H9 (cell line): ENCODE measurements at regions not wholly inside any gene's neighbourhood (a gene's known extent, or its start where the extent isn't known, plus 50 kb on each side); places are given as distances from the start of the nearest gene placed in this dataset.

ENCODE experiments used
- DNase-seq: peaks from one replicate; pipeline ENCODE4 v3.0.0-alpha.2; 2017
- H2AFZ ChIP-seq: one replicate; pipeline ENCODE4 v1.6.1; 2013; ENCODE audit warnings: mild to moderate bottlenecking, low read length, control low read depth, moderate library complexity
- H2AK5ac ChIP-seq: 2 replicates; pipeline ENCODE4 v1.6.1; 2013; ENCODE audit warnings: low read length, control low read depth, mixed read lengths; ENCODE audit not compliant: insufficient read length
- H2BK120ac ChIP-seq: one replicate; pipeline ENCODE4 v1.6.1; 2013; ENCODE audit warnings: low read depth, mild to moderate bottlenecking, low read length, control low read depth, inconsistent platforms; ENCODE audit not compliant: poor library complexity, severe bottlenecking
- H2BK12ac ChIP-seq: 2 replicates; pipeline ENCODE4 v1.6.1; 2013; ENCODE audit warnings: low read length, control low read depth, mixed read lengths, low read depth; ENCODE audit not compliant: insufficient read length
- H2BK15ac ChIP-seq: 2 replicates; pipeline ENCODE4 v1.6.1; 2013; ENCODE audit warnings: low read depth, low read length, control low read depth
- H2BK20ac ChIP-seq: one replicate; pipeline ENCODE4 v1.6.1; 2013; ENCODE audit warnings: low read depth, mild to moderate bottlenecking, low read length, control low read depth, inconsistent platforms; ENCODE audit not compliant: poor library complexity, severe bottlenecking
- H2BK5ac ChIP-seq: 2 replicates; pipeline ENCODE4 v1.6.1; 2013; ENCODE audit warnings: low read length, control low read depth, mixed read lengths; ENCODE audit not compliant: insufficient read length
- H3K14ac ChIP-seq: 2 replicates; pipeline ENCODE4 v1.6.1; 2013; ENCODE audit warnings: low read length, control low read depth; ENCODE audit not compliant: insufficient read depth
- H3K18ac ChIP-seq: 2 replicates; pipeline ENCODE4 v1.6.1; 2013; ENCODE audit warnings: low read depth, mild to moderate bottlenecking, mixed read lengths, low read length, control low read depth; ENCODE audit not compliant: insufficient read length
- H3K23ac ChIP-seq: 2 replicates; pipeline ENCODE4 v1.6.1; 2013; ENCODE audit warnings: low read length, control low read depth, mixed read lengths, low read depth; ENCODE audit not compliant: insufficient read length
- H3K23me2 ChIP-seq: 2 replicates; pipeline ENCODE4 v1.6.1; 2013; ENCODE audit warnings: low read depth, mild to moderate bottlenecking, mixed read lengths, low read length, control low read depth; ENCODE audit not compliant: insufficient read length, poor library complexity, severe bottlenecking
- H3K27ac ChIP-seq: 2 replicates; pipeline ENCODE4 v1.5.1; 2013; ENCODE audit warnings: low read length, control low read depth, mixed read lengths, low read depth; ENCODE audit not compliant: insufficient read length
- H3K27me3 ChIP-seq: 2 replicates; pipeline ENCODE4 v1.6.1; 2013; ENCODE audit warnings: low read length, control low read depth, inconsistent platforms; ENCODE audit not compliant: insufficient read depth
- H3K4ac ChIP-seq: 2 replicates; pipeline ENCODE4 v1.6.1; 2013; ENCODE audit warnings: low read depth, mild to moderate bottlenecking, control low read depth, inconsistent platforms, low read length, moderate library complexity
- H3K4me1 ChIP-seq: 2 replicates; pipeline ENCODE4 v1.6.1; 2013; ENCODE audit warnings: low read length, control low read depth, inconsistent platforms; ENCODE audit not compliant: insufficient read depth
- H3K4me2 ChIP-seq: 2 replicates; pipeline ENCODE4 v1.6.1; 2013; ENCODE audit warnings: low read length, control low read depth, mixed read lengths; ENCODE audit not compliant: insufficient read length, insufficient read depth
- H3K56ac ChIP-seq: 2 replicates; pipeline ENCODE4 v1.6.1; 2013; ENCODE audit warnings: low read depth, mild to moderate bottlenecking, mixed read lengths, low read length, control low read depth; ENCODE audit not compliant: insufficient read length
- H3K79me1 ChIP-seq: 2 replicates; pipeline ENCODE4 v1.6.1; 2013; ENCODE audit warnings: low read depth, mild to moderate bottlenecking, moderate library complexity, low read length, control low read depth, inconsistent platforms; ENCODE audit not compliant: insufficient read depth, poor library complexity, severe bottlenecking
- H3K79me2 ChIP-seq: 2 replicates; pipeline ENCODE4 v1.6.1; 2013; ENCODE audit warnings: low read length, control low read depth, inconsistent platforms; ENCODE audit not compliant: insufficient read depth
- H3K9ac ChIP-seq: 2 replicates; pipeline ENCODE4 v1.6.1; 2013; ENCODE audit warnings: low read length, control low read depth, mixed read lengths; ENCODE audit not compliant: insufficient read length; ENCODE audit errors: extremely low read depth
- H3K9me3 ChIP-seq: one replicate; pipeline ENCODE4 v1.6.1; 2013; ENCODE audit warnings: low read depth, low read length, inconsistent platforms; ENCODE audit not compliant: control insufficient read depth
- H3T11ph ChIP-seq: one replicate; pipeline ENCODE4 v1.6.1; 2013; ENCODE audit warnings: mild to moderate bottlenecking, low read length, control low read depth, inconsistent platforms
- H4K20me1 ChIP-seq: one replicate; pipeline ENCODE4 v1.6.1; 2013; ENCODE audit not compliant: control insufficient read depth, insufficient read length, insufficient read depth
- H4K5ac ChIP-seq: 2 replicates; pipeline ENCODE4 v1.6.1; 2013; ENCODE audit warnings: low read depth, mild to moderate bottlenecking, mixed read lengths, low read length, control low read depth; ENCODE audit not compliant: insufficient read length
- H4K8ac ChIP-seq: replicated peaks from 2 replicates; pipeline ENCODE4 v1.6.1; 2013; ENCODE audit warnings: low read length, control low read depth, mixed read lengths, low read depth; ENCODE audit not compliant: insufficient read length
- H4K91ac ChIP-seq: 2 replicates; pipeline ENCODE4 v1.6.1; 2013; ENCODE audit warnings: low read depth, mild to moderate bottlenecking, moderate library complexity, mixed read lengths, low read length, control low read depth; ENCODE audit not compliant: insufficient read length
- H3K27ac Mint-ChIP-seq, 3 experiments: 2 replicates in 2 of 3; 3 replicates in 1 of 3; pipeline ENCODE4 v1.8.0; 2020 to 2021; ENCODE audit warnings: mixed read lengths in 3 of 3, mild to moderate bottlenecking in 1 of 3, moderate library complexity in 1 of 3
- H3K27me3 Mint-ChIP-seq: 2 replicates; pipeline ENCODE4 v1.8.0; 2021; ENCODE audit warnings: low read depth, mild to moderate bottlenecking, moderate library complexity, mixed read lengths
- H3K36me3 Mint-ChIP-seq, 3 experiments: 2 replicates in 2 of 3; 3 replicates in 1 of 3; pipeline ENCODE4 v1.8.0; 2020 to 2021; ENCODE audit warnings: low read depth in 3 of 3, mixed read lengths in 3 of 3; ENCODE audit not compliant: insufficient read depth in 1 of 3
- H3K4me1 Mint-ChIP-seq, 2 experiments: 2 replicates each; pipeline ENCODE4 v1.8.0; 2020; ENCODE audit warnings: mixed read lengths in 2 of 2
- H3K4me3 Mint-ChIP-seq, 2 experiments: 2 replicates in 1 of 2; 3 replicates in 1 of 2; pipeline ENCODE4 v1.8.0; 2020 to 2021; ENCODE audit warnings: mild to moderate bottlenecking in 2 of 2, mixed read lengths in 2 of 2, moderate library complexity in 1 of 2
- H3K9me3 Mint-ChIP-seq, 2 experiments: 2 replicates in 1 of 2; 3 replicates in 1 of 2; pipeline ENCODE4 v1.8.0; 2020; ENCODE audit warnings: mild to moderate bottlenecking in 2 of 2, mixed read lengths in 2 of 2, moderate library complexity in 1 of 2
- WGBS: extraction: QIAGEN DNeasy Blood & Tissue Kit; methylation state at CpG from one replicate; pipeline ENCODE4 v1.1.7; 2013; ENCODE audit warnings: missing lambda C conversion rate, low lambda C conversion rate, mixed read lengths; ENCODE audit not compliant: insufficient read length; ENCODE audit errors: extremely low coverage; 5-methylcytosine and 5-hydroxymethylcytosine counted together
- TF ChIP-seq, protein P1 (sequence below): fragments of 200-600 bp; sonication (generic); conservative IDR thresholded peaks from 3 replicates; pipeline ENCODE4 v1.8.0; 2021; ENCODE audit warnings: antibody characterized with exemption, mild to moderate bottlenecking

DNA sequence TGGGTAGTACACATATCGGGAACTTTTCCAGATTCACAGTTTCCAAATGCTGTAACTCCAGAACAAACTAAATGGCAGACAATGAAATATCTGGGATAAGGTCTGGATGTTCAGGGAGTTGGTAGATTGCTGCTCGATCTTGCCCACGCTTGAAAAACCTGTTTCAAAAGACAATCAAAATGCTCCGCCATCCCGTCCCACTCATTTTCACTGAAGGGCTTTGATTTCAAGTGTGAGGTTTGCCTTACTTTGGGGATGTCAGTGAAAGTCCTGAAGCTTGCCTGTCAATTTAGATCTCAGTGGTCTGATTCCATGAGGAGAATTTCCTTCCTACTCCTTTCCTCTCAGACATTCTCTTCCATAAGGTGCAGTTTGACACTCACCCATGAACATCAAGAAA lies 236.3 kb upstream of the KCNK2 start:
- peaks cover 10 to 15% of the 10 kb centered on the region in 2 experiments for H3K4me1 Mint-ChIP-seq
- H3K9me3 ChIP-seq: no peaks in the 10 kb centered on the region
- H3K9ac ChIP-seq: no peak overlapping the region
- WGBS: no CpG with 5 or more reads among the region's 5 CpGs
- peak overlapping the region in 1 of 3 experiments; percentile 34; a peak in 1 of 7 replicates for H3K27ac Mint-ChIP-seq
- peaks cover 0 to 8% (median 0%) of the 10 kb centered on the region in 3 experiments; a peak in 3 of 7 replicates for H3K36me3 Mint-ChIP-seq
- H3K56ac ChIP-seq: no peak overlapping the region
- H2BK20ac ChIP-seq: no peak overlapping the region
- no peaks in the 10 kb centered on the region for H3K4me1 ChIP-seq
- no peak overlapping the region for H4K5ac ChIP-seq
- DNase-seq: no peak
- H2BK15ac ChIP-seq: no peak overlapping the region
- H3K27me3 Mint-ChIP-seq: no peaks in the 10 kb centered on the region
- H2BK12ac ChIP-seq: no peak overlapping the region
- no peak overlapping the region for H4K91ac ChIP-seq
- no peak overlapping the region for H3K23ac ChIP-seq
- H4K20me1 ChIP-seq: no peaks in the 10 kb centered on the region
- no peaks in the 10 kb centered on the region for H3K23me2 ChIP-seq
- no peak overlapping the region for H3K27ac ChIP-seq
- H3K27me3 ChIP-seq: no peaks in the 10 kb centered on the region
- no peak overlapping the region for H3K4me2 ChIP-seq
- no peaks in the 10 kb centered on the region for H3K79me1 ChIP-seq
- TF ChIP-seq, protein P1, sequence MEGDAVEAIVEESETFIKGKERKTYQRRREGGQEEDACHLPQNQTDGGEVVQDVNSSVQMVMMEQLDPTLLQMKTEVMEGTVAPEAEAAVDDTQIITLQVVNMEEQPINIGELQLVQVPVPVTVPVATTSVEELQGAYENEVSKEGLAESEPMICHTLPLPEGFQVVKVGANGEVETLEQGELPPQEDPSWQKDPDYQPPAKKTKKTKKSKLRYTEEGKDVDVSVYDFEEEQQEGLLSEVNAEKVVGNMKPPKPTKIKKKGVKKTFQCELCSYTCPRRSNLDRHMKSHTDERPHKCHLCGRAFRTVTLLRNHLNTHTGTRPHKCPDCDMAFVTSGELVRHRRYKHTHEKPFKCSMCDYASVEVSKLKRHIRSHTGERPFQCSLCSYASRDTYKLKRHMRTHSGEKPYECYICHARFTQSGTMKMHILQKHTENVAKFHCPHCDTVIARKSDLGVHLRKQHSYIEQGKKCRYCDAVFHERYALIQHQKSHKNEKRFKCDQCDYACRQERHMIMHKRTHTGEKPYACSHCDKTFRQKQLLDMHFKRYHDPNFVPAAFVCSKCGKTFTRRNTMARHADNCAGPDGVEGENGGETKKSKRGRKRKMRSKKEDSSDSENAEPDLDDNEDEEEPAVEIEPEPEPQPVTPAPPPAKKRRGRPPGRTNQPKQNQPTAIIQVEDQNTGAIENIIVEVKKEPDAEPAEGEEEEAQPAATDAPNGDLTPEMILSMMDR: no peak
- no peak overlapping the region for H2BK120ac ChIP-seq
- H3K79me2 ChIP-seq: no peaks in the 10 kb centered on the region
- no peak overlapping the region for H2AK5ac ChIP-seq
- H3K9me3 Mint-ChIP-seq: peaks cover 6 to 7% of the 10 kb centered on the region in 2 experiments
- H2BK5ac ChIP-seq: no peak overlapping the region
- no peak overlapping the region for H3T11ph ChIP-seq
- no peak overlapping the region for H3K18ac ChIP-seq
- no peak overlapping the region for H4K8ac ChIP-seq
- no peak overlapping the region for H3K14ac ChIP-seq
- no peak overlapping the region for H3K4ac ChIP-seq
- H2AFZ ChIP-seq: no peak overlapping the region
- H3K4me3 Mint-ChIP-seq: no peak overlapping the region
